Occipital lobe (tissue), 1 donor: ENCODE measurements at regions not wholly inside any gene's neighbourhood (a gene's known extent, or its start where the extent isn't known, plus 50 kb on each side); places are given as distances from the start of the nearest gene placed in this dataset.
A peak's percentile ranks its signal among the peaks of the same experiment; 100 is the strongest.

ENCODE experiments used
- DNase-seq: peaks from one replicate; lab custom pipeline; 2025; lab: John Stamatoyannopoulos, UW

- no peak for DNase-seq
Measured at GRCh38 chr6:88558981-88559380, 392.8 kb upstream of the CNR1 start.

GRCh38 chr6:88556663-88557062 lies 390.5 kb upstream of the CNR1 start:
- no peak for DNase-seq

- no peak for DNase-seq
Measured at GRCh38 chr6:88548891-88549505, 382.9 kb upstream of the CNR1 start.

GRCh38 chr6:88547768-88548167 lies 381.6 kb upstream of the CNR1 start:
- DNase-seq, result no peak

- no peak for DNase-seq
Measured at GRCh38 chr6:88545991-88546390, 379.8 kb upstream of the CNR1 start.

- no peak for DNase-seq
Measured at GRCh38 chr6:88544986-88545612, 379.0 kb upstream of the CNR1 start.

GRCh38 chr6:88539295-88539764 lies 373.2 kb upstream of the CNR1 start:
- DNase-seq, result no peak

- no peak for DNase-seq
Measured at GRCh38 chr6:88538840-88539239, 372.7 kb upstream of the CNR1 start.

- no peak for DNase-seq
Measured at GRCh38 chr6:88538130-88538706, 372.1 kb upstream of the CNR1 start.

GRCh38 chr6:88536071-88536625 lies 370.0 kb upstream of the CNR1 start:
- peak; percentile 5 for DNase-seq

- no peak for DNase-seq
Measured at GRCh38 chr6:88535306-88535705, 369.2 kb upstream of the CNR1 start.

GRCh38 chr6:88532241-88532860 lies 366.2 kb upstream of the CNR1 start:
- DNase-seq, result no peak

GRCh38 chr6:88529726-88530125 lies 363.6 kb upstream of the CNR1 start:
- no peak for DNase-seq

- no peak for DNase-seq
Measured at GRCh38 chr6:88520445-88520844, 354.3 kb upstream of the CNR1 start.

- DNase-seq, result no peak
Measured at GRCh38 chr6:88520017-88520338, 353.8 kb upstream of the CNR1 start.

GRCh38 chr6:88519301-88520016 lies 353.3 kb upstream of the CNR1 start:
- DNase-seq, result no peak

GRCh38 chr6:88517737-88518136 lies 351.6 kb upstream of the CNR1 start:
- no peak for DNase-seq

GRCh38 chr6:88513920-88514319 lies 347.8 kb upstream of the CNR1 start:
- no peak for DNase-seq

GRCh38 chr6:88513471-88513870 lies 347.3 kb upstream of the CNR1 start:
- DNase-seq, result no peak

- DNase-seq, result no peak
Measured at GRCh38 chr6:88512951-88513350, 346.8 kb upstream of the CNR1 start.

GRCh38 chr6:88502391-88502790 lies 336.2 kb upstream of the CNR1 start:
- DNase-seq, result no peak
